OCI-LY1 (cell line): ENCODE measurements at regions not wholly inside any gene's neighbourhood (a gene's known extent, or its start where the extent isn't known, plus 50 kb on each side); places are given as distances from the start of the nearest gene placed in this dataset.

ENCODE experiments used
- CTCF ChIP-seq: fragments of 200-600 bp; sonication (generic), shearing (Covaris generic); IDR thresholded peaks from 2 replicates; pipeline ENCODE4 v1.5.1; 2017; ENCODE audit warnings: mild to moderate bottlenecking, antibody characterized with exemption, low read length, moderate library complexity, mixed read lengths
- EZH2 ChIP-seq: fragments of 200-600 bp; sonication (generic), shearing (Covaris generic); IDR thresholded peaks from 2 replicates; pipeline ENCODE4 v1.8.0; 2017; ENCODE audit warnings: borderline replicate concordance, mixed run types, mild to moderate bottlenecking, antibody characterized with exemption, low read length, moderate library complexity, mixed read lengths

- TF ChIP-seq CTCF: no peak
- TF ChIP-seq EZH2: no peak
Measured at GRCh38 chr4:112055100-112055499, 90.2 kb upstream of the FAM241A start.
